Upper lobe of right lung (tissue), 1 donor: ENCODE measurements at regions not wholly inside any gene's neighbourhood (a gene's known extent, or its start where the extent isn't known, plus 50 kb on each side); places are given as distances from the start of the nearest gene placed in this dataset.

Experiments used
- ATAC-seq: fragments of 200-7000 bp; cut with Tn5 transposase; one replicate; pipeline ENCODE4 v1.9.1; 2020; ENCODE audit warnings: mild to moderate bottlenecking, moderate library complexity
- DNase-seq: peaks from one replicate; pipeline ENCODE4 v3.0.0-alpha.2; 2020
- H3K27ac ChIP-seq: fragments of 200-600 bp; one replicate; pipeline ENCODE4 v1.8.0; 2022
- H3K27me3 ChIP-seq: fragments of 200-600 bp; one replicate; pipeline ENCODE4 v1.8.0; 2022; ENCODE audit warnings: mild to moderate bottlenecking
- H3K36me3 ChIP-seq: fragments of 200-600 bp; one replicate; pipeline ENCODE4 v1.8.0; 2022
- H3K4me1 ChIP-seq: fragments of 200-600 bp; one replicate; pipeline ENCODE4 v1.8.0; 2022
- H3K4me3 ChIP-seq: fragments of 200-600 bp; one replicate; pipeline ENCODE4 v1.8.0; 2022; ENCODE audit warnings: mild to moderate bottlenecking
- H3K9me3 ChIP-seq: fragments of 200-600 bp; one replicate; pipeline ENCODE4 v1.8.0; 2022
- CTCF ChIP-seq: fragments of 200-600 bp; IDR thresholded peaks from one replicate; pipeline ENCODE4 v1.8.0; 2022; ENCODE audit warnings: antibody characterized with exemption
- intact Hi-C: fragments of 100-400 bp; cut with DNase I; formaldehyde crosslinking; loops from one replicate; pipeline ENCODE4 v1.11.0; 2022
- donor health status: DM: no; HTN: yes; CAD: no; lungs with severe emphysema.

DNA sequence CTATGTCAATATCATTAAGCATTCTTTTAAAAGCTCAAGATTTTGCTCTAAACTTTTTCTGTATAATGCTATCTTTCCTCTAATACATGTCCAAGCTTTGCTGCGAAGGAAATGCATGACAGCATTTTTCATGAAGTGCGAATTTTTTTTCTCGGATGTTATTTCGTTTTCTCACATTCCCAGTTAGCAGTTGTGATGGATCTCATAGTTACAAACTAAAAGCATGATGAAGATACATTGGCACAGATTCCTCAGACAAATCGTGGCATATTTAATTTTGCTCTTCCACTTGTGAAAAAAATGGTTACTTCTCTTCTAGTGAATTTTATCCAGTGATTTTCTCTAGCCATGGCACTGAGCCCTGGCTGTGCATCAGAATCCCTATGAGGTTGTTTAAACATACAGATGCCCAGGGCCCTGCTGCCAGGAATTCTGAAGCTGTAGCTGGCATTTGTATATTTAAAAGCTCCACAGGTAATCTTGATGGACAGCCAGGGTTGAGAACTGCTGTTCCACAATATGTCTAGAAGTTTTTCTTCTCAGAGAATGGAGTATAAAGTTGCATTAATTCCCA lies 299.8 kb upstream of the NEBL start:
- peaks cover 12% of the 10 kb centered on the region for H3K4me1 ChIP-seq
- intact Hi-C loops: no loop called here
- no peak for TF ChIP-seq CTCF
- H3K36me3 ChIP-seq: no peaks in the 10 kb centered on the region
- H3K9me3 ChIP-seq: peaks cover 12% of the 10 kb centered on the region
- DNase-seq: no peak
- ATAC-seq: no peak
- no peak overlapping the region for H3K27ac ChIP-seq
- no peaks in the 10 kb centered on the region for H3K27me3 ChIP-seq
- no peak overlapping the region for H3K4me3 ChIP-seq

- no peaks in the 10 kb centered on the region for H3K27me3 ChIP-seq
- no peak for TF ChIP-seq CTCF
- intact Hi-C loops: no loop called here
- no peak overlapping the region for H3K4me3 ChIP-seq
- H3K9me3 ChIP-seq: peaks cover 12% of the 10 kb centered on the region
- H3K36me3 ChIP-seq: no peaks in the 10 kb centered on the region
- H3K27ac ChIP-seq: peak overlapping the region; percentile 42
- peaks cover 12% of the 10 kb centered on the region for H3K4me1 ChIP-seq
- DNase-seq (no peak), ATAC-seq (peak; percentile 44)
Measured at GRCh38 chr10:21195252-21195651, 298.1 kb upstream of the NEBL start.

GRCh38 chr10:21194510-21194993 lies 297.4 kb upstream of the NEBL start:
- H3K36me3 ChIP-seq: no peaks in the 10 kb centered on the region
- intact Hi-C loops: no loop called here
- DNase-seq (no peak), ATAC-seq (peak; percentile 91)
- H3K27me3 ChIP-seq: no peaks in the 10 kb centered on the region
- H3K4me1 ChIP-seq: peaks cover 12% of the 10 kb centered on the region
- H3K27ac ChIP-seq: peak overlapping the region; percentile 42
- no peak for TF ChIP-seq CTCF
- peaks cover 12% of the 10 kb centered on the region for H3K9me3 ChIP-seq
- H3K4me3 ChIP-seq: no peak overlapping the region

GRCh38 chr10:21193196-21193595 lies 296.1 kb upstream of the NEBL start:
- Histone ChIP-seq H3K27ac (no peak overlapping the region), H3K9me3 (peaks cover 8% of the 10 kb centered on the region), H3K4me1 (peaks cover 12% of the 10 kb centered on the region), H3K27me3 (no peaks in the 10 kb centered on the region), H3K4me3 (no peak overlapping the region), H3K36me3 (no peaks in the 10 kb centered on the region)
- no peak for ATAC-seq
- intact Hi-C loops: no loop called here
- no peak for TF ChIP-seq CTCF
- DNase-seq: no peak

GRCh38 chr10:21191512-21191911 lies 294.4 kb upstream of the NEBL start:
- ATAC-seq: no peak
- Histone ChIP-seq H3K4me1 (peaks cover 12% of the 10 kb centered on the region), H3K27ac (no peak overlapping the region), H3K9me3 (no peaks in the 10 kb centered on the region), H3K27me3 (no peaks in the 10 kb centered on the region), H3K36me3 (no peaks in the 10 kb centered on the region), H3K4me3 (no peak overlapping the region)
- DNase-seq: no peak
- intact Hi-C loops: no loop called here
- no peak for TF ChIP-seq CTCF

DNA sequence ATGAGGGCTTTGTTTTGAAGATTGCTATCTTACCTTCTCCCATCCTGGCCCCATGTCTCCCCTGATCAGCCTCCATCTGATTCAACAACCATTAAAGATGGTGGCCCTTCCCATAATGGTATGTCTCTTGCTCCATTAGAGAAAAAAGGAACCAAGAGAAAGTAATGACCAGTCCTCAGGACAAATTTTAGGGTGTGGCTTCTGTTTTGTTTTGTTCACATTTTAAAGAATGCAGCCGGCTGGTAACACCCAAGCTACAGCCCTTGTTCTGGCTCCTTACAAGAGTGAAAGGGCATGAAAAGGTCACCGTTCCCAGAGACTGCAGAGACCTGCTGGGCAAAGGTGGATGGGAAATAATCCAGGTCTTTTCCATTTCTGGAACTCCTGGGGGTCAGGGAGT lies 287.9 kb upstream of the NEBL start:
- Histone ChIP-seq H3K36me3 (no peaks in the 10 kb centered on the region), H3K4me3 (no peak overlapping the region), H3K27me3 (no peaks in the 10 kb centered on the region), H3K9me3 (no peaks in the 10 kb centered on the region), H3K4me1 (no peaks in the 10 kb centered on the region), H3K27ac (no peak overlapping the region)
- no peak for DNase-seq
- TF ChIP-seq CTCF: no peak
- intact Hi-C loops: no loop called here
- ATAC-seq: peak; percentile 54
